GM18867 (cell line): ENCODE measurements at regions not wholly inside any gene's neighbourhood (a gene's known extent, or its start where the extent isn't known, plus 50 kb on each side); places are given as distances from the start of the nearest gene placed in this dataset.
"Not testable (repeated sequence)": the region's sequence is repeated elsewhere in the genome, so short reads cannot be mapped to it uniquely, and the experiment has no call there.

Experiments used
- ATAC-seq: cut with Tn5 transposase; IDR thresholded peaks from one replicate; pipeline ENCODE4 v1.9.1; 2021; ENCODE audit warnings: mild to moderate bottlenecking, moderate library complexity; ENCODE audit not compliant: unreplicated experiment

DNA sequence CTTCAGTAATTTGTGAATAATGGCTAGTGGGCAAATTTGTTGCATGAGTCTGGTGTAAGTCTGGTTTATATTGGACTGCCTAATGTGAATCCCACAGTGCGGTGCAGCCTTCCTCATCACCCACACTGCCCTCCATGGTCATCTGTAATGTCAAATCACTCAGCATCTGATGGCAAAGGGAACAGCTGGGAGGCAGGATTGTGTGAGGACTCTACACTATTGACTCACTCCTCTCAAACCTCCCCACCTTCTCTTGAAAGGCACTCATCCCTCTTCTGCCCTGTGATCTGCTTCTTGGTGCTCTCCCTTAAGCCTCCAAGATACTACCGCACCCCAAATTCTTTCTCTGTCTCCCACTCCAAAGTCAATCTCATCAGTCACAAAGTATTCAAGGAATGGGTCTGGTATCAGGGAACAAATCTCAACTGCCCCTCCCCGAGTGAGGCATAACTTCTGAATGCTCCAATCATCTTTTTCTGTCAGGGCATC, 146.0 kb upstream of the BEND6 start:
- ATAC-seq = no peak

DNA sequence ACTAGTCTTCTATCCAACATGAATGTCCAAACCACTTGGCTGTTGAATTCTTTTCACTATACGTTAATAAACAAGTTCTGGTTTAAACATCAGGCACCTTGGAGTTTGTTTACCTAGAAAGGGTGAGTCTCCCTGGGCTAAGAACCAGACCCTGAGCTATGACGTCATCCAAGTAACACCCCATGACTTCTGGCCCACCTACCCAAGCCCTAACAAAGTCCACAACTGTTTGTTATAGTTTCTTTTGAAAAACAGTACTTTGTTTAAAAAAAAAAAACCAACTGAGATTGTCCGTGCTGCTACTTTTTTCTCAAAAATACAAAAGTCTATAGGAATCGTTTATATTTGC, 146.9 kb upstream of the BEND6 start:
- ATAC-seq = no peak

DNA sequence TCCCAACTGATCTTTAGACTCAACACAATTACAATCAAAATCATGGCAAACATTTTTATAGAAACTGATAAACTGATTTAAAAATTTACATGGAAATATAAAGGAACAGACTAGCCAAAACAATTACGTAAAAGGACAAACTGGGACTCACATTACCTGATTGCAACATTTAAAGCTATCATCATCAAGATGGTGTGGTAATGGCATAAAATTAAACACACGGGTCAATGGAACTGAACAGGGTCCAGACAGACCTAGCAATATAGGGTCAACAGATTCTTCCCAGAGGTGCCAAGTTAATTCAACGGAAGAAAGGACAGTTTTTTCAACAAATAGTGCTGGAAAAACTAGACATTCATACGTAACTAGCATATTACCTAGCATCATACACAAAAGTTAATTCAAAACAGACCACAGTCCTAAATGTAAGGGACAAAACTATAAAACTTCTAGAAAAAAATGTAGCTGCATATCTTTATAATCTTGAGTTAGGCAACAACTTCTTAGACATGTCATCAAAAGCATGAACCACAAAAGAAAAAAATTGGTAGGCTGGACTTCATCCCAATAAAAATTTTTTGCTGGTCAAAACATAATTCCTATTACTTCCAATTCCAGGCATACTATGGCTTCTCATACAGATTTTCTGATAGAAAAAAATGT, 147.4 kb upstream of the BEND6 start:
- no peak for ATAC-seq

DNA sequence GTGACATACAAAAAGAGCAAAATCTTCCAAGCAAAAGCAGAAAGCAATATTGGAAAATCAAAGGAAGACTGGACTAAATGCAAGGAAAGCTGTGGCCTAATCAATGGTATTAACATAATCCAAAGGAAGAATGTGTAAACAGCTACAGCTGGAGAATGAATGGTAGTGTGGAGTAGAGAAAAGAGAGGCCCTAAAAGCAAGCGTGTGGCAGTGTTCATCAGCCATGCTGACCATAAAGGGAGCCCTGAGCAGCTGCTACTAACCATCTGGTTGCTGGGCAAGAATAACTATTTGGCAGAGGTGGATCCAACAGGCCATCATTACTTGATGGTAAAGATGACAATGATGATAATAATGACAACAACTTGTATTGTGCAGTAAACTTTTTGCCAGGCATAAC, 148.5 kb upstream of the BEND6 start:
- peak; percentile 37 for ATAC-seq

DNA sequence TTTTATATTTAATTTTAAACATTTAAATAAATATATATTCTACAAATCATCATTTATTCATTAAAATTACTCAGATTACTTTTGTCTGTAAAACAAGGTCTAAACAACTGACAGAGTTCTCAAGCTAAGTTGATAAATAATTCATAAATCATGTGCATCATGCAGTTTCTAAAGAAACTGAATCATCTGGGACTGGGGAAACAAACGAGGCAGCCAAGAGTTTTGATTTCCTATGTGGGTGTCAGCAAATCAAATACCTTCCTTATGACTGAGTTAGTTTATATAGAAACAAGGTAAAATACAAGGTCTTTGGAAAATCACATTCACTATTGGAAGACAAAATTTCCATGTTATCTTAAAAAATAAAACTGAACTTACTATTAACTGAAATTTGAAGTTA, 149.9 kb upstream of the BEND6 start:
- no peak for ATAC-seq

DNA sequence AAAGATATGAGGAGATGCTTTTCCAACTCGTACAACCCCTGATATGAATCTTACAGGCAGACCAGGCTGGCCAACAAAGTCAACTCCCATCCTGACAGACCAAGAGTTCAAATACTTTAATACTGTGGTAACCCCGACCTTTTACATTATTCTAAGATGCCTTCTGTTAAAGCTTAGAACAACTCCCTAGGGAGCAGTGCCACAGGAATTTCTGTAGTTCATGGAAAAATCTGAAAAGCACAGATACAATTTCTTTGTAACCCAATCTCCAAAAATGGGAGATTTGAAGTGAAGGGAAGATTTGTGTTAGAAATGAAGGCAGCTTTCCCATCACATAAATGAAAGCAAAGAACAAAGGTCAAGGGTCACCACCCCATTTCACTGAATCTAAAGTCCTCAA, 151.3 kb upstream of the BEND6 start:
- ATAC-seq = no peak

DNA sequence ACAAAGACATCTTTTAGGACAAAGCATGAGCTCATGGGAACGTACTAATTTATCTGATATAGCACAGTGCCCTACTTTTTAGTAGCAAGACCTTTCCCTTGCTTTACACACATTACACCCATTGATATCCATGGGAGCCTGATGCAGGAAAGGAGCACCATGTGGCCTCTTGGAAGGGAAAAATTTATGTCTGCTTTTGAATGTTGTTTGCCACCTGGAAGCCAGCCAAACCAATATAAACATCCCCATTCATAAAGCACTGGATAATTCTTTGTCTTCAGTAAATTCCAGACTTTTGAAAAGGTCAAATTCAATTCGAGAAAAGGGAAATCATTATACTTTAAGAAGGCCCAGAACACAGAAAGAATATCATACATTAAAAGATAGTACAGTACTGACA, 152.3 kb upstream of the BEND6 start:
- no peak for ATAC-seq

DNA sequence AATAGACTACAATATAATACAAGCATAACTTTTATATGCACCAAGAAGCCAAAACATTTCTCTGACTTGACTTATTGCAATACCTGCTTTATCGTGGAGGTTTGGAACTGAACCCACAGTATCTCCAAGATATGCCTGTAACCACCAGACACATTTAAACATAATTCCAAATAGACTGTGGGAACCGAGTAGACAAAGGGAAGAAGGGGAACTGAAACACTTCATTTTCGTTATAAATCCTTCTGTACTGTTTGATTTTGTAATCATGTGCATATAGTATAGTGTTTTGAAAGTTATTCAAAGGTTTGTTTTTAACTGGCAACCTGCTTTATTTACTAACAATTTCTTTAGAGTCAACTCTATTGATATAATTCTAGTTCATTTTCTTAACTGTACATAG, 154.9 kb upstream of the BEND6 start:
- no peak for ATAC-seq

DNA sequence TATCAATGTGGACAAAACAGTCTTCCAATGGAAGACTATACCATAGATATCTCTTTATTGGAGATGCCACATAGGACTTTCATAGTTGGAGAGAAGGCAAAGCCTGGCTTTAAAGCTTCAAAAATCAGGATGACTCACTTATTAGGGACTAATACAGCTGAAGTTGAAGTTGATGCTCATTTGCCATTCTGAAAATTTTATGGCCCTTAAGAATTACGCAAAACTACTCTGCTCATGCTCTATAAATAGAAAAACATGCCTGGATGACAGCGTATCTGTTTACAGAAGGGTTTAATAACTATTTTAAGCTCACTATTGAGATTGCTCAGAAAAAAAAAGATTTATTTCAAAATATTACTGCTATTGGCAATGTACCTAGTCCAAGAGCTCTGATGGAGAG, 155.5 kb upstream of the DST start:
- ATAC-seq = no peak

DNA sequence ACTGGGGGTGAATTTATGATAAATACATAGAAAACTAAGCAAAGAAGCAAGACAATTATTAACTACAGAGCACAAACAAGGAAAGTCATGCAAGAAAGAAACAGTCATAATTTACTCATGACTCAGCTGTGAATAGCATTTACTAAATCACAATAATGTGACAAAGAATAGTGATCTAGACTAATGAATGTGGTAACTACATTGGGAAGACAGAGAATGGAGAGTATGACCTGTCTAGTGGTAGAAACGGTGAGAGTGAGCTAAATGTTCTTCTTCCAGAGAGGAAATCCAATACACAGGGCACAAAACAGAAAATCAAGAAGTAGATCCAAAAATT, 153.5 kb upstream of the DST start:
- peak; percentile 47 for ATAC-seq

DNA sequence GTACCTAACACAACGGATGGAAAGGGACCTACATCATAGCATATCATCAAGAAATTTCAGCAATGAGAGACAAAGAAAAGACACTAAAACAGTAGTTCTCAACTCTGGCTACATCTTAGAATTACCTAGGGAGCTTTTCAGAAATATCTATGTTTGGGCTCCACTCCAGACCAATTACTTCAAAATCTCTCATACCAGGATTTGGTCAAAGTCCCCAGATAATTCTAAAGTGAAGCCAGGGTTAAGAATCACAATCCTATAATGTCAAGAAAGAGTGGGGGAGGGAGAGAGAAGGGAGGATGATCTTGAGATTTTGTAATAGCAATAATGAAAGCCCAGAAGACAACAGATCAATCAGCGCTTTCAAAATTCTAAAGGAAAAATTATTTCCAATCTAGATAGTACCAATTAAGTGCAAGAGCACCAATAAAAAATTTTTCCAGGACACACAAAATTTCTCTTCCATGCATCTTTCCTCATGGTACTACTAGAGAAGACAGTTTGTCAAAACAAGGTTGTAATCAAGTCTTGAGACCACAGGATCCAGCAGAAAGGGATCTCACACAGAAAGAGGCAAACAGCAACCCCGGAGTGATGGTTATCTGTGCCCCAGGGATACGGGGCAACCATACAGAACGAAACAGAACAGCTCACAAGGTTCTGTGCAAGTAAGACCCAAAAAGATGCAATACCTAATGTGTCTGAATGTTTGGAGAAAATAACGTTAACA, 152.9 kb upstream of the DST start:
- ATAC-seq = peak; percentile 11

DNA sequence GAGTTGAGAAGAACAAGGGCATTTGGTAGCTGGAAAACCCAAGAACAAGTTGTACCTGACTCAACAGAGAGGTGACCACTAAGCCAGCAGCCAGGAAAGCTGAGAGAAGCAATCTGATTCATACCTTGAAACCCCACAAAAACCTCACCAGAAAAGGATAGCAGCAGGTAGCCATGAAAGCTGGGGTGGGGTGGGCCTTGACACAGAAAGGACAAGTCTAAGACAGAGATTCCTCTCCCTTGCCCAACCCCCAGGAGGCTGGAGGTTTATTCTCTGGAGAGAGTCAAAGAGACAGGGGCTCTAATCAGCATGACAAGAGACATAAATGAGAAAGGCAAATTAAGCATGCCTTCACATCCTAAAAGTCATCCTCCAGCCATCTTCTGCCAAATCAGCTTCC, 151.7 kb upstream of the DST start:
- peak; percentile 43 for ATAC-seq

DNA sequence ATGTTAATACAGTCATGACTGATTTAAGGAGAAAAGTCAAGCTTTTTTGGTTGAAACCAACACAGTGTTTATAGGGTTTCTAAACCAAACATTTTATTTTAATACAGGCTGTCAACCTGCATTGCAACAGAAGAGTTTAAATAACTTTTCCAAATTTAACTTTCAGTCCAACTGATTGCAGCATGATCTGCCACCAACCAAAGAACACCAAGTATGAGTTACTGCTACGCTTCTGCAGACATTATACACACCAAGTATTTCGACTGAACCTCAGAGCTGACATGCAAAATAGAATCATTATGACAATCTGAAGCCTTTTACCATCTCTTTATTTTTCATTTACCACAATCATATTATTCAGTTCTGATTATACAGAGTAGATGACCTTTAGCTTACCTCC, 151.2 kb upstream of the DST start:
- peak; percentile 30 for ATAC-seq

DNA sequence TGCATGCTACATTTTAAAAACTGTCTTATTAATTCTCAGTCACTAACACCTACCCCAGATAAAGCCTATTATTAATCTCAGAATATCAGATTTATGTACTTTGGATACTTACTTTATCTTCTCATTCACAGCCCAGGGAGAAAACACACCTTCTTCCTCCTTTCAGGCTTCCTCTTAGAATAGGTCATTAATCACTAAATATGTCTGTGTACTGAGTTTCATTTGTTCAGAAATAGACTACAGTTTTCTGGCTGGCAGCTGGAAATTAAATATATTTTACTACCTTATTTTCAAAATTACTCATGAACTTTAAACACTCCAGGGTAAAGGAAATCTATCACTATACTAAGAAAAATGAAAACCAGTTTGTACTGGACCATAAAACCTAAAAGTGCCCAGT, 147.7 kb upstream of the DST start:
- peak; percentile 46 for ATAC-seq

DNA sequence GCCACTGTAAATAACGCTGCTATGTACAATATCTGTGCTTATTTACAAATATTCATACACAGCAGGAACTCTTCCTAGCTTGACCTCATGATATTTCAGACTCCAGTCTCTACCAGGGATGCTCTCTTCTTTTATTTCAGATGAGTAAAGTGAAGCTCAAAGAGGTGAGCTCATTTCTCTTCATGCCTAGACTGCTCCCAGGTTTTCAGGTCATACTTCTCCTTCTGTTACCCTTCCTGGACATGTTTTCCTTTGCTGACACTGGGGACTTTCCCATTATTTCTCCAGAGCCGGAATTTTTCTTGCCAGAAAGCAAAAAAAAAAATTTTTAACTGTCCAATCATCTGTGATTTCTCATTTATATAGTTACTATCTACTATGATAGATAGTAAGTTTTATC, 147.2 kb upstream of the DST start:
- ATAC-seq = no peak

DNA sequence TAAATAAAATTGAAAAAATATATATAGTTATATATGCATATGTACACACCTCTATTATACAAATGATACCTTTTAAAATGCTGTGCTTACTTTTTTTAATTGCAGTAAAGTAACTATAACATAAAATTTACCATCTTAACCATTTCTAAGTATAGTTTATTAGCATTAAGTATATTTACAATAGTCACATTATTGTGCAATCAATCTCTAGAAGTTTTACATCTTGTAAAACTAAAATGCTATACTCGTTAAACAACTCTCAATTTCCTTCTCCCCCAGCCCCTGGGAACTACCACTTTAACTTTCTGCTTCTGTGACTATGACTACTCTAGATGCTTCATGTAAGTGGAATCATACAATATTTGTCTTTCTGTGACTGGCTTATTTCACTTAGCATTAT, 146.7 kb upstream of the DST start:
- no peak for ATAC-seq

DNA sequence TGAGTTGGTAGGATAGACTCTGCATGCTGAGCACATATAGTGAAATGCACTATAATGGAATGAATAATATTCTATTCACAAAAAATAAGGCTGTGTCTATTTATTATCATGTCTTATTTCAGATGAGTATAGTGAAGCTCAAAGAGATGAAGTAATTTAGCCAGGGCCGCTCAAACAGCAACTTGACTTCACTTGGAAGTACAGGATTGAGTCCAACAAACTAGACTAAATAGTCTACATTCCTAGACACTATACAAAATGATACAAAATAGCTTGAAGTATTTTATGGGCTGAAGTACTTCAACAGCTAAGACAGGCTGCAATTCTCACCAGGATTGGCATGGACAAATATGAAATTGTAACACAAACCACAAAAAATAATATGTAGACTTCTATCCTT, 144.5 kb upstream of the DST start:
- ATAC-seq = no peak

DNA sequence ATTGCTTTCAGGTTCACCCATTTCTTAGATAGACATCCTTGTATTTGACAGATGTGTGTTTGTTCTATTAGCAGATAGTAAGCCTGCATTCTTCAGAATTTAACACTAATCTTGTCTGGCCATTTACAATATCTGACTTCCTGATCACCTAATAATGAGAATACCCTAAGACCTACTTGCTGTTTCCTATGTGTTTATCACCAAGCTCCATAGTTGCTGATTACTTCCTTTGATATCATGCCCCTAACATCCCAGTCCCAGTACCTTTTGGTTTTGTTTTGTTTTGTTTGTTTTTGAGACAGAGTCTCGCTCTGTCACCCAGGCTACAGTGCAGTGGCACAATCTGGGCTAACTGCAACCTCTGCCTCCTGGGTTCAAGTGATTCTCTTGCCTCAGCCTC, 143.6 kb upstream of the DST start:
- ATAC-seq = no peak

DNA sequence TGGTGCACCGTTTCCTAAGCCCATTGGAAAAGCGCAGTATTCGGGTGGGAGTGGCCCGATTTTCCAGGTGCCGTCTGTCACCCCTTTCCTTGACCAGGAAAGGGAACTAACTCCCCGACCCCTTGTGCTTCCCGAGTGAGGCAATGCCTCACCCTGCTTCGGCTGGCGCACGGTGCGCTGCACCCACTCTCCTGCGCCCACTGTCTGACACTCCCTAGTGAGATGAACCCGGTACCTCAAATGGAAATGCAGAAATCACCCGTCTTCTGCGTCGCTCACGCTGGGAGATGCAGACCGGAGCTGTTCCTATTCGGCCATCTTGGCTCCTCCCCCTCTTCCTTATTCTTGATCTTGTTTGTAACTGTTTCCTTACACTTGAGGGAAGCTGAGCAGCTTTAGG, 142.8 kb upstream of the DST start:
- ATAC-seq = not testable (repeated sequence)

DNA sequence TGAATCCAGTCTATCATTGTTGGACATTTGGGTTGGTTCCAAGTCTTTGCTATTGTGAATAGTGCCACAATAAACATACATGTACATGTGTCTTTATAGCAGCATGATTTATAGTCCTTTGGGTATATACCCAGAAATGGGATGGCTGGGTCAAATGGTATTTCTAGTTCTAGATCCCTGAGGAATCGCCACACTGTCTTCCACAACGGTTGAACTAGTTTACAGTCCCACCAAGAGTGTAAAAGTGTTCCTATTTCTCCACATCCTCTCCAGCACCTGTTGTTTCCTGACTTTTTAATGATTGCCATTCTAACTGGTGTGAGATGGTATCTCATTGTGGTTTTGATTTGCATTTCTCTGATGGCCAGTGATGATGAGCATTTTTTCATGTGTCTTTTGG, 137.4 kb upstream of the DST start:
- ATAC-seq = not testable (repeated sequence)

DNA sequence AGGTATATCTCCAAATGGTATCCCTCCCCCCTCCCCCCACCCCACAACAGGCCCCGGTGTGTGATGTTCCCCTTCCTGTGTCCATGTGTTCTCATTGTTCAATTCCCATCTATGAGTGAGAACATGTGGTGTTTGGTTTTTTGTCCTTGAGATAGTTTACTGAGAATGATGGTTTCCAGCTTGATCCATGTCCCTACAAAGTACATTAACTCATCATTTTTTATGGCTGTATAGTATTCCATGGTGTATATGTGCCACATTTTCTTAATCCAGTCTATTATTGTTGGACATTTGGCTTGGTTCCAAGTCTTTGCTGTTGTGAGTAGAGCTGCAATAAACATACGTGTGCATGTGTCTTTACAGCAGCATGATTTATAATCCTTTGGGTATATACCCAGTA, 135.8 kb upstream of the DST start:
- not testable (repeated sequence) for ATAC-seq

DNA sequence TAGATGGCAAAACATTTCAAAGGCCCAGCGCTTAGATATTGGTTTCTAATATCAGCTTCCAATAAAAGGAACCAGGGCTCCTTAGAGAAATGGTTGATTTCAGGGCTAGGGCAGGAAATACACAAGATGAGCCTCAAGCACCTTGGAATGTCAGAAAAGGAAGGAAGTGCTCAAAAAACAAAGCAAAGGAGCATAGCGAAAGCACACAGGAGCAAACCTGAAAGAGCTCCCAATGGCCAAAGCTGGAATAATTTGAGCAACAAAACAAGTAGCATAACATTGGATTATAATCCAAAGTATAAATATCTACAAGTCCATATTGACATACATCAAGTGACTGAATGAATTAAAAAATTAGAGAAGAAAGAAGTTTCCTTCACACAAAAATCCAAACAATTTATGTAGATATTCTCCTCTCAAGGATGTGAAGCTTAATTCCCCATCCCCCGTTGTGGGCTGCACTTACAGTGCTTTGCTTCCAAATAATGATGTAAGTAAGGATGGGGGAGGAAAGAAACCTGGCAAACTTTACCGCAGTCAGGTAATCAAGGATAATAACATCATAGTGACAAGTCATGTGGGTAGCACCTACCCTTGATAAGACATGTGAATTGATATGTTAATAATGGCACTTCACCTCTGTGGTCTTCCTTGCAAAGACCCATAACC, 132.9 kb upstream of the DST start:
- no peak for ATAC-seq
